ENCODE measurements at regions not wholly inside any gene's neighbourhood (a gene's known extent, or its start where the extent isn't known, plus 50 kb on each side); places are given as distances from the start of the nearest gene placed in this dataset.

DNA sequence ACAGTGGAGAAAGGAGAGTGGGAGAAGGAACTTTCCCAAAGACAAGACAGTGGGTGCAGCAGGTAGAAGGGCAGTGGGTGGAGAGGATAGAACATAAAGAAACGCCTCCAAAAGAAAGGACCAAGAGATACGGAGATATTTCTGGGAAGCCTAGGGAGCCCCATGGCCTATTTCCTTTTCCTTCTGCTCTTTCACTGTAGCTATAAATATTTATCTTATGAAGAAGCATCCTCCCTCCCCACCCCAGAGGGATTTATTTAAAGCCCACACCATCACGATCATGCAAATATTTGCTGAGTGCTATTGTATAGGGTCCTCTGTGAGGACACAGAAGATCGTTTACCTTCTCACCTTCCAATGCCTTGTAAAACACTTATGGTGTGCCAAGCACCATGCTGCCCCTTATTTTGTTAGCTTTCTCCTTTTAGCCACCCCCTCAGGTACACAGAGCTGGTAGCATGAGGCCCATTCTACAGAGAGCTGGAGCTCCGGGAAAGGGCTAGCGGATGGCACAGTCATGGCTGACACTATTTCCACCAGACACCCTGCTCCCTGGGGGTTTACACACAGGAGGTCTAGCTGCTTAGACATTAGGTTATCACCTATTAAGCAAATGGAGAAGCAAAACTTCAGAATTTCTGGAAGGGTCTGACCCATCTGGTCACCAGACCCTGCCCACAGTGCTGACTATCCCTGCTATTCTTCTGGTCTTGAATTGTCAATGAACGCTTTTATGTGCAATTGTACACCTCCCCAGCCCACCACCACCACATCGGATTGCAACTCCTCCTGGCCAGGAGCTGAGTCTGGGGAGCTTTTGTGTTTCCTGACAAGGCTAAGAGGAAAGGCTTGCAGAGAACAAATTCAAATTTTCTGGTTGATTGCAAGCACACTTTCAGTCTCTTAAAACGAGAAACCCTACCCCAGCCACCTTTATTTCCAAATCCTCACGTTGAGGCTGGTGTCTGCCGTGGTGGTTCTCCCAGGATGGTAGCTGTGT is 91.8 kb upstream of the KLF7 start:
- no peak for DNase-seq

DNA sequence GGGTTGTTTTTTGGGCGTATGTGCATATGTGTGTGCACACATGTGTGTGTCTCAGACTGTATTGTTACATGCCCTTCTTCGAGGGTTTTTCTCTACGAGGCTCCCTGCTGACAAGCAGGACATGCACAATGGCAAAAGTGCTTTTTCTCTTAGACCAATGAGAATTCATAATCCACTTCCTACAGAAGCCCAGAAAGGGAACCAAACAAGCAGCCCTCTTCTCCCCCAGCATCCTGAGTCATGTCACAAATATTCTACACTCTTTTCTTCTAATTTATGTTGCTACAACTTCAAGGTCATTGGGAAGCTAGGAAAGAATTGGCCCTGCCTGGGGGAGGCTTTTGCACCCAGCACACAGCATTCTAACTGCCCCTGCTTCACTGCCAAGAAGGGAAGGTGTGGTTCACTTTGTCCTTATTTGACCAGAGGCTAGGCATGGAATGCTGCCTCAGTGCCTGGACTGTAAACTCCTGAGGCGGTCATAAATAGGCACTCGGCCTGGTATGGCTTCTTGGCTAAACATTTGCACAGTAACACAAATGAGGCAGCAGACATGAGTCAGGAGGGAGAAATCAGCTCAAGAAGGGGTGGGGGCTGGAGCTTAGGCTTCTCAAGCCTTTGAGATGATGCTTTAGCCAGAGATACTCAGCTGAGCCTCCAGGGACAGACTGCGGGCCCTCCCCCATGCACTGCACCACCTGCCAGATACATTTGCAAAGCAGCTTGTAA is 92.7 kb upstream of the KLF7 start:
- DNase-seq: no peak

DNA sequence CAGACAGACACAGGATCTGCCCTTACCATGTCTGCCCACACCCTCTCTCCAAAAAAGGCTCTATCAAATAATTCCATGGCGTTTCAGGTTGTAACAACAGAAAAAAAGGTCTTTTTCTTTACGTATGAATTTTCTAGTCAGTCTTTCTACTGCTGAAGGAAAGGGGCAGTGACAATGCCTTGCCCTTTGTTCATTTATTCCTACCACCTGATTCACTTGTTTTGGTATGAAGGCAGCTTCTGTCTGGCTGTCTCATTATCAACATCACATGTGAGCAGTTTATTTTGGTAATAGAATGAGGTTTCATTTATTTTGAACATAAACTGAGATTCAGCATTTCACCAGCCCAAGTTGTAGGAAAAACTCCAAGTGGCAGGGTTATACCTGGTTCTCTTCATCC is 94.3 kb upstream of the KLF7 start:
- DNase-seq: no peak

DNA sequence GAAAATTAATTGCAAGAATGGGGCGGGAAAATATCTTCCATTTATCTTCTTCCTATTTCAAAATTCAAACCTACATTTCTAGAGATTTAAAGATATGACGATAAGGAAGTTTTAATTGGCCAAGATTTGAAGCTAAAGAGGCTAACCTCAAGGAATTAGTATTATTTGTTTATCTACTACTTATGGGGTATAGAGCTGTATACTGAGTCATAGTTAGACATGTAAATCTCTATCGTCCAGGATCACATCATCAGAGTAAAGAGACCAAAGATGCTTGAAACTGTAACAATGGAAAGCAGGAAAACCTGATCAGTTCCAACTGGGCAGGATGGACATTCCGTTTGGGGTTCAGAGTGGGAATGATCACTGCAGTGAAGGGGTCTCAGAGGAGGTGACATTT is 95.2 kb upstream of the KLF7 start:
- DNase-seq: no peak

DNA sequence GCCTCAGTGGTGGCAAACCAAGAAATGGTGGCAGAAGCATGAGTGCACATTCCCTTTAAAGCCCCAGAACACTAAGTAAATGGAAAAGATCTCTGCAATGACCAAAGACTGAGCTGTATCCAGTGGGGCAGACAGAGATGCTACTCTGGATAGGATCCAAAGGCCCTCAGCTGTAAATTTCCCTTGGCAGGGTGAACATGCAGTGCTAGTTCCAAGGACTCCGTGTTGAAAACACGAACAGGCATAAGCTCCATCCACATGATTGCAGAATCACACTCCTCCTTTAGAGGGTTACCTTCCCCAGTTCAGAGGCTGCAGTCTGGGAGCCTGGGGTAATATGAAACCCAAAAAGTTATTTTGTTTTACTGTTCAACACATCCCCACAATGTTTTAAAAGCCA is 98.6 kb upstream of the KLF7 start:
- no peak for DNase-seq

DNA sequence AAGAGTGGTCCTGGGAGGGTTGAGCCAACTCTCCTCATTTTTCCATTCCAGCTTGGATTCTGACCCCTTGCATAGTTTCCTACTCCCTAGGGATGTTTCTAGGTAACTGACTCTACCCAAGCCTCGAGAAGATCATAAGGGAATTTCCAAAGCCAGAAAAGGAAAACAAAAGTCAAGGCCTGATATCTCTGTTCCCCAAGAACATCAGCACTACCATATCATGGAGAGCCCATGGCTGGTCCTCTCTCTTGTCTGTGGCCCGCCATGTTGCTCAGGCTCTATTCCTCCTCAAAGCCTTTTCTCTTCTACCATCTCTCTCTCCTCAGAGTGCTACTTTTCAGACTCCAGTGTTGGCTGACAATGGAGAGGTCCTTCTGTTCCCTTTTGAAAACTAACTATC is 99.6 kb upstream of the KLF7 start:
- no peak for DNase-seq

DNA sequence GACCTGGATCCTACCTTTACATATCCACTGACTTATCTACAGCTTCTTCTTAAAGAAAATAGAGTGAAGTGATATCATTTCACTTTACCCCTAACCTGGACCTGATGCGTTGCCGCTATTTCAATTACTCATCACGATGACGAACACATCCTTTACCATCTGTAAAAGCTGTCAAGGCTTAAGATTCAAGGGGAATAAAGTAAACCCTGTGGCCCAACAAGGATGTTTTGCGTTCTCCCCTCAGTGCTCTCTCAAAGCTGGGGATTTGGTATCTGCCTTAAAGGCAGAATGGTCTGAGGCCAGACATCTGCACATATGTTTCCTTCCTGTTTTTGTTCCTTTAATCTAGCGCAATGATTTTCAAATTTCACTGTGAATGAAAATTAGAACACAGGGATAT is 100.1 kb upstream of the KLF7 start:
- no peak for DNase-seq

DNA sequence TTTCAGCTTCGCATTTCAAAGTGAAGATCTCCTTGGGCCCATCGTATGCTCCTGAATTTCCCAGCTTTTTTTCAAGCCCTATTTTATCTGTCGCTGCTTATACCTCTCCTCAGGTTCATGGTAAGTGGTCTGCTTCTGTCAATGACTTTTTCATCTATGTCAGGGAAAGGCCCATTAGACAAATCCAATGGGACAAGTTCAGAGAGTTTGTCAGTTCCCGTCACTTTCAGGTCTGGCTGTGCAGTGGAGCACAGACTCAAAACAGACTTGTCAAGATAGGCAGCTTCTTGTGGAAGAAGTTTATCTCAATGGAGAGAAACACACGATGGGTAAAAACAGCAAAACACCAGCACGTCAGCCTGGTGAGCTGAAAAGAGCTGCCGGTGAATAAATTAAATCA is 100.9 kb upstream of the KLF7 start:
- DNase-seq: no peak

DNA sequence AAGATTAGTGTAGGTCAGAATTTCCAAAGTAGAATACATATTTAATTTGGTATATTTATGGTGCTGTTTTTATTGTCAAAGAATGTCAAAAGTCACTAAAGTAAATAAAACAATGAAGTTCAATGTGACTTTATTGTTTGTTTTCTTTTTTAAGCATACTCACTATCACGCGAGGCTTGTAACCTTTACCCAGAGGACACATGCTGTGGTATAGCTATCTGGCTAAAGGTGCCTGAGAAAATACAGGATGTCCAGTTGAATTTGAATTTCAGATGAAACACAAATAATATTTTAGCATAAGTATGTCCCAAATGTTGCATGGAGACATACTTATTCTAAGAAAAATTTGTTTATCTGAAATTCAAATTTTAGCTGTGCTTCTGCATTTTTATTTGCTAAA is 103.3 kb upstream of the KLF7 start:
- DNase-seq: no peak

DNA sequence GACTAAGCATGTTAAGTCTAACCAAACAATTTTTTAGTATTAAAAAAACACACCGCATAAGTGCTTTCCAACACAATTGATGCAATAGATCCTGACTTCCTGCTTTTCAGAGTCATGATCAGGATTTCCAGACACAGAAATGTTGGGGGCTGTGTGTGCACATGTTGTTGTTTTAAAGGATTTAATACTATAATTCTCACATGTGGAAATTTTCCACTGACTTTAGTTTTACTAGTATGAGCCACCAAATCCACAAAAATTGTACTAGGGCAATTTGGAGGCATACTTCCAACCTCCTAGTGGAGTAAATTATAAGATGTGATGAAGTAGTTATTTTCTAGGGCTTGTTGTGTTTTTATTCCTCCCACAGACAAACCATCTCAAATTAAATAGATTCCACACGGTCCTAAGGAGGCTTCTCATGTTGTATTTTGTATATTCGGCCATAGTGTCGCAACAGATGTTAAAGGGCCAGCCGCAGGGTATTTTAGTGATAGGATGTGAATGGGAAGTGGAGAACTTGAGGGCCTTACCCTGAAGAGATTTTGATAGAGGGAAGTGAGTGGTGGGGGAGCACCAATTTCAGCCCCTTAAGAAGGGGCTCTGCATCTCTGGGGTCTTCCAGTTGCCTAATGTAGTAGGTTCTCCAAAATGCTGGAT is 108.9 kb upstream of the KLF7 start:
- no peak for DNase-seq

DNA sequence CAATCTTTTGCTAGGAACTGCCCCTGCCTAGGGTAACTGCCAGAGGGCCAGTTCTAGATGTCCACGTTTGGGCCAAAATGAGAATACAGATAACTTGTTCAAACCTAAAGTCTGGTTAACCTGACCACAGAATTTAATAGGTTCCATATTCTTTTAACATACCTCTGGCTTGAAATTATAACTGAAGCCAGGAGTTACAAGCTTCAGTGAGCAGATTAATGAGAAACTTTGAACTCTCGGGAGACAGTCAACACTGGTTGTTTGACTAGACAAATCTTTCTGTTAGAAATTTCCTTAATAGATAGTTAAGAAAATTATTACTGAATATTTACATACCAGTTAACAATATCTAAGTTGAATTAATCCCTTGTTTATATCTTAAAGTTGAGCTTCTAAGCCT is 110.0 kb upstream of the KLF7 start:
- DNase-seq: no peak

DNA sequence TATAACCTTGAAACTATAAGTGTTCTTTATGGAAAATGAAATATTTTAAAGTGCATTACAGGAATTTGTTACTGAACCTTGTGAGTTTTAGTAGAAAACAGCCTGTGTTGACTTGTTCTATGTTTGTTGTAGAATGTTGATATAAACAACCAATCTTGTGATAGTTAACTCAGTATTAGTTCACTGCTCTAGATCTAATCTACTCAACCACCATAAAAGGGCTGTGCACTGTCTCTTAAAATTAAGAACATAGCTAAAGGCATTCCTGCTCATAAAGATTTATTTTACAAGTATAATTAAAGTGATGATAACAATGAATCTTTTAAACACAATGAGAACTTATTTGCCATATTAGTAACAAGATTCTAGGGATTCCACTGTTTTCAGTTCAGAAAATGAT is 110.5 kb upstream of the KLF7 start:
- no peak for DNase-seq

DNA sequence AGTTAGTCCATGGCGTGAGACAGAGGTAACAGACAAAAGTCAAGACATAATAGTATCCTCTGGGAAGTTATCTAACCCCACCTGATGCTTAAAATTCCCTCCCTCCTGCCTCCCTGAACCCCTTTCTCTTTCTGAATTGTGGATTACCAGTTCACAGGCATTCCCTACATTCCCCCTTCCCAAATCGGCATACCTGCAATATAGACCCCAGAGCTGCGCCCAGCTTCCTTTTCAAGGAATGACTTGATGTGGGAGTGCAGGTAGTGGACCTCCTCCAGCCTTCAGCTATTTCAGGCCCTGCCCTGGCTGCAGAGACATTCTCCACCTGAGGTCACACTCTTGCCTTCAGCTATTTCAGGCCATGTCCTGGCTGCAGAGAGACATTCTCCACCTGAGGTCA is 111.1 kb upstream of the KLF7 start:
- DNase-seq: no peak

DNA sequence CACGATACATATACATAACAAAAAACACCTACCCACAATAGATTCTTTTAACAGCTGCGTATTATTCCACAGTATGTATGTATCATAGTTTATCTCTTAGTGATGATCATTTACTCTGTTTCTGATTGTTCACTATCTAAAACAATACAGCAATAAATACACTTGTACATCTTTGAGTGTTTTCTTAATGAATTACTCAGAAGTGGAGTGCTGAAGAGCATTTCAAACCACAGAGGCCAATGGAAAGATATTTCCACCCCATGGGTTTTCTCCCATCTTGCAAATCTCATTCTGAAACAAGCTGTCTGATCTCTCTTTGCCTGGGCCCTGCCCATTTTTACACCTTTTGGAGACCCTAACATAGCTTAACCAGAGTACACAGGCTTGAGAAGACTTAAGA is 113.8 kb upstream of the KLF7 start:
- DNase-seq: peak in 1 of 5 donors; percentile 20

DNA sequence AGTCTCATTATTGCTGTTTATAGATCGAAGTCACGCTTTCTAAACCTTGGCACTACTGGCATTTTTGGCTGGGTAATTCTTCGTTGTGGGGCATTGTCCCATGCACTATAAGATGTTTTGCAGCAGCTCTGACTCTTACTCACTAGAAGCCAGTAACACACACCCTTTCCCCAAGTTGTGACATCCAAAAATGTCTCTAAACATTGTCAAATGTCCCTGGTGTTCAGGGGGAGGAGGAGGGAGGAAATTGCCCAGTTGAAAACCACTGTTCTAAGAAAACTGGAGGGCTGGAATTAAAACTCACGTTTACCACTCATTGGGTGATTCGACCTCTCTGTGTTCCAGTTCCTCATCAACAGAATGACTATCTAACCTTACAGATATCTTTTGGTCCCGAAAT is 115.7 kb upstream of the KLF7 start:
- no peak for DNase-seq

DNA sequence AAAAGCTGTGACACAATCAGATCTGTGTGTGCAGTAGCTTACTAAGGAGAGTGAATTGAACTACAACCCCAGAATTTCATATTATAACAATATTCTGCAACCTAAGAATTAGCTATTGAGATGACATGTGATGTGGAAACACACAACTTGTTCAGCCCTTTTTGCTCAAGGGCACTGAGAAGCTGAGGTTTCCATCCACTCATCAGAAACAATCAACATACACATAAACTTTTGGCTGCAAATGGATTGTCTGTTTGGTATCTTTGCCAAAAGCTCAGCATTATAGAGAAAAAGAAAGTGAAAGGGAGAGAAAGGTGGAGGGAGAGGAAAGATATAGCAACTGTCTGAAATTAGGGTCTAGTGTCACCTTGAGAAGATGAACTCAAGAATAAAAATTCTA is 117.2 kb upstream of the KLF7 start:
- peak in 1 of 5 donors; percentile 9 for DNase-seq

DNA sequence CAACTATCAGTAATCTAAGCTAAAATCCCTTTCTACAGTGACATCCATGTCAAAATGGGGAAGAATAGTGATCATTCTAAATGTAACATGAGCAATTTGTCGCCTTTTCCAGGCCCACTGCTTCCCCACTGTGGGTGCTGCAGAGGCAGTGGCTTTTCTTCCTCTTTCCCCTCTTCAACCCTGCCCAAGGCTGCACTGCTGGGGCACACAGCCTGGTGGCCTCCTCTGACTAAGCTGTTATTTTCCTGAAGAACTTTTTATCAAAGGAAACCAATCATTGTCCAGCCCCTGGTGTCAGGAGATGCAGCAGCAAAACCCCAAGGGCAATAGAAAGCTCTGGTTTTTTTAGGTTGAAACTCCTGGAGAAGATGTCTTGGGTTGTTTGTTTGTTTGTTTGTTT is 117.6 kb upstream of the KLF7 start:
- peak in 1 of 5 donors; percentile 7 for DNase-seq

DNA sequence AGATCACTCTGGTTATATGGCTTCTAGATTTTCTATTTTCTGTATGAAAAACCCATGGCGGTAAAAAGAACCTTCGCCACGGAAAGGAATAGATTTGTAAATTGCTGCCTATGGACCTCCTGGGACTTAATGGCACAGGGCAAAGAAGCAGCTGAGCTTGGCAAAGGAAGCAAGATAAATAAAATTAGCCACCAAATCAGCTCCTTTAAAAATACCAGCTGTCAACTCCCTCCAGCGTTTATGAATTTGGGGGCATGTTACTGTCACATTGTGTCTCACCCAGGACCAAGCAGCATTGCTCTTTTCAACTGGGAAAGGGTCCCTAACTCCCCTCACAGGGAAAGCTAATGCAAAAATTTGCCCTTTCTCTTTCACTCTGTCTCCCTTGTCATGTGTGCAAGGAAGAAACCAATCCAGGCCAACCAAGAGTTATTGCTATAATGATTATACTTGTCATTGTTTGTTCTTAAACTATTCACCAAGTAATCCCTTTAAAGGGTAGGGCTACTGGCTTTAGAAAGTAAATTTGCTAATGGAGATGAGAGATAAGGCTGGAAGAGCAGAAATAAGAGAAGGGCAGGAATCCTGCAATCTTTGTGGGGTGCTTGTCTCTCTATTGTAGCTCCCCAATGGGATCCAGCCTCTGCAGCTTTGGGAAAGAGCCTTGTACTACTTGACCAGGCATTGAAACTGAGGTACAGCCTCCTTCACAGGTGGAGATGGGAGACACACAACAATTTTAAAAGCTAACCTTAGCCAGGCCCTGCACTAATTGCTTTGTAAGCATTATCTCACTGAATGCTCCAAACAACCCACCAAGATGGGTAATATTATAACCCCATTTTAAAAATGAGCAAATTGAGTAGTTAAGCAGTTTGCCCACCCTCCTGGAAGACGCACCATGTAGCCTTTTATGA is 119.1 kb upstream of the KLF7 start:
- no peak for DNase-seq

DNA sequence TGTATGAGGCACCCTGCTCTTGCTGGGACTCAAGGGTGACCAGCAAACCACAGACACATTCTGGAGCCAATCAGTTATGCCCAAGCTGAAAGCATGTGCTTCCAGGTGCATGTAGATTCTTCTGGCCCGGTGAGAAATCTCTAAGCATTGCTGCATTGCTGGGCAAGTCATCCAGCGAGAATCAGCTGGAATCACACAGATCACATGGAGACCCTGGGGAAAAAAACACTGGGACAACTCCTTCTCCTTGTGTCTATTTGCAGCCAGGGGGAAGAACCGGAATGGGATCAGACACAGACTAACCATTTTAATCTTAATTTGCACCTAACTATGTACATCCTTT is 119.7 kb upstream of the KLF7 start:
- DNase-seq: no peak

DNA sequence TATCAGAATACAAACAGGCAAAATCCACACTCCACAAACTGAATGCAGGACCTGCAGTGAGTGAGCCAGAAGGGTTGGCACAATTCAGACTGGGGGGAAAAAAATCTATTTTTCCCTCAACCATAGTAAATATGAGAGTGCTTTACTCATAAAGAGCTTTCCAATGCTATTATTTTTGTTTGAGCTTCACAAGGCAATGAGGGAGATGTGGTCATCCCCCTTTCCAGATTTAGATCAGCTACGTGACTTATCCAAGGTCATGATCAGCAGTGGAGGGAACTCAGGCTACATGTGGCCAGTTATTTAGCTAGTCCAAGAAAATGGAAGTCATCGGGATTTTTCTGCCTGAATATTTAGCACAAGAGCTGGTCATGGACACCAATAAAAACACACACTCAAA is 120.4 kb upstream of the KLF7 start:
- peak in 1 of 5 donors; percentile 30 for DNase-seq

DNA sequence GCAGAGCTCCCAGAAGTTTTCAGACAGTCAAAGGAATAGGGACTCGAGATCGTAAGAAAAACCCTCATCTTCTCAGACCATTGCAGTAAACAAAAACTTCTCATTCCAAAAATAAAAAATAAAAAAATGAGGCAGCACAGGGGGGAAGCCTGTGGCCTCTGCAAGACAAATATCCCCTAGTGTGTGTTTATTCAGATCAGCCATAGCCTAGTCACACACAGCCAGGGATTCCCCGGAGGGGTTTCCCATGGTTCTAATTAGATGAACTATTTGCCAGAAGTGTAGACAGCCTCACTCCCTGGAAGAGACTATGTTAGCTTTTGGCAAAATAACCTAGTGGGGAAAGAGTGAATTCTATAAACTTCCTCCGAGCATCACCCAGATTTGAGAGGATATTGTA is 122.9 kb upstream of the KLF7 start:
- DNase-seq: no peak

DNA sequence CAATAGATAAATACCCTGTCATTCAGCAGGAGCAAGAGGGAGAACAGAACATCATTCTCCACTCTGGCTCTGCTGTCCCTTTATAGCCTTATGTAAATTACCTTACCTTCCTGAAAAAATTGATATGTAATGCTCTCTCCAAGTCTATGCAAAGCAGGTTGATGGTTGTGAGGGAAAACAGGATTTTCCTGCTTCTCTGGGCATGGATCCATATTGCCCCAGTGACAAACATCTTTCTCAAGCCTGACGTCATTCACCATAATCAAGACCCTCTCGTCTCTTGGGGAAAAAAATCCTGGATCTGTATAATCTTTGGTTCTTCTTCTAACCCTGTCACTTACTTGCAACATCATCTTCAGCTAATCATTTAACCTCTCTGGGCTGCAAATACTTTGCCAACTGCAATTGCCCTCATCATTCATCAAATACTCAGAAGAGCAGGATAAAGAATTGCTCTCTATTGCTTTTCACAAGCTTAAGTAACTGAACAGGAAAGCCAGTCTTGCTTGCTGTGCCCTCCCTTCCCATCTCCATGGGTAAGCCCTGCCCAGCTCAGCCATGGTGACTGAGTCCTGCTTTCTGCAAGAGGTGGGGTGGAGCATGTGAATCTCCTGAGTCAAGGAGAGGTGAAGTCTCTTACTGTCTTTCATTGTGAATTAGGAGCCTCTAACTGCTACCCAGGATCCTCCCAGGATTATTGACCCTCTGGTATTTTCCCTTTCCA is 123.7 kb upstream of the KLF7 start:
- no peak for DNase-seq
